Mesendoderm (in vitro differentiated cells): ENCODE measurements at regions not wholly inside any gene's neighbourhood (a gene's known extent, or its start where the extent isn't known, plus 50 kb on each side); places are given as distances from the start of the nearest gene placed in this dataset.

Experiments
- DNase-seq: peaks from one replicate; pipeline ENCODE4 v3.0.0; 2013
- H2AK5ac ChIP-seq: 2 replicates; pipeline ENCODE4 v1.6.1; 2013; ENCODE audit warnings: low read length, inconsistent platforms
- H2BK120ac ChIP-seq: 2 replicates; pipeline ENCODE4 v1.6.1; 2013; ENCODE audit warnings: low read depth, mild to moderate bottlenecking, low read length, moderate library complexity, mixed read lengths
- H2BK15ac ChIP-seq: replicated peaks from 2 replicates; pipeline ENCODE4 v1.6.1; 2013; ENCODE audit warnings: low read depth, mild to moderate bottlenecking, moderate library complexity
- H2BK5ac ChIP-seq: 2 replicates; pipeline ENCODE4 v1.6.1; 2013; ENCODE audit warnings: low read length, inconsistent platforms
- H3K18ac ChIP-seq: 2 replicates; pipeline ENCODE4 v1.6.1; 2013; ENCODE audit warnings: mild to moderate bottlenecking, low read length, mixed read lengths
- H3K23ac ChIP-seq: one replicate; pipeline ENCODE4 v1.6.1; 2013; ENCODE audit warnings: low read length
- H3K27ac ChIP-seq: 2 replicates; pipeline ENCODE4 v1.5.1; 2013; ENCODE audit warnings: low read depth, mild to moderate bottlenecking, inconsistent platforms, low read length, moderate library complexity
- H3K27me3 ChIP-seq: 2 replicates; pipeline ENCODE4 v1.6.1; 2013; ENCODE audit warnings: low read length, control low read depth, mild to moderate bottlenecking, inconsistent platforms; ENCODE audit not compliant: insufficient read depth, poor library complexity
- H3K36me3 ChIP-seq: 2 replicates; pipeline ENCODE4 v1.6.1; 2013; ENCODE audit warnings: low read length, inconsistent platforms; ENCODE audit not compliant: control insufficient read depth, insufficient read depth
- H3K4ac ChIP-seq: one replicate; pipeline ENCODE4 v1.6.1; 2013; ENCODE audit warnings: low read depth, mild to moderate bottlenecking, low read length, moderate library complexity
- H3K4me1 ChIP-seq: 2 replicates; pipeline ENCODE4 v1.6.1; 2013; ENCODE audit warnings: low read depth, low read length, inconsistent platforms; ENCODE audit not compliant: control insufficient read depth
- H3K4me2 ChIP-seq: 2 replicates; pipeline ENCODE4 v1.6.1; 2013; ENCODE audit warnings: low read length
- H3K4me3 ChIP-seq: 2 replicates; pipeline ENCODE4 v1.5.1; 2013; ENCODE audit warnings: mild to moderate bottlenecking, low read length
- H3K56ac ChIP-seq: one replicate; pipeline ENCODE4 v1.6.1; 2013; ENCODE audit warnings: low read length
- H3K79me1 ChIP-seq: 2 replicates; pipeline ENCODE4 v1.6.1; 2013; ENCODE audit warnings: low read length, inconsistent platforms
- H3K79me2 ChIP-seq: 2 replicates; pipeline ENCODE4 v1.6.1; 2013; ENCODE audit warnings: mild to moderate bottlenecking, low read length; ENCODE audit not compliant: control insufficient read depth, insufficient read depth
- H3K9ac ChIP-seq: 2 replicates; pipeline ENCODE4 v1.6.1; 2013; ENCODE audit warnings: low read length, inconsistent platforms
- H4K5ac ChIP-seq: one replicate; pipeline ENCODE4 v1.6.1; 2013; ENCODE audit warnings: low read length
- H4K8ac ChIP-seq: one replicate; pipeline ENCODE4 v1.6.1; 2013; ENCODE audit warnings: low read depth, mild to moderate bottlenecking, control low read depth, low read length, moderate library complexity
- WGBS: extraction: QIAGEN DNeasy Blood & Tissue Kit; methylation state at CpG from one replicate; pipeline ENCODE4 v1.1.7; 2013; ENCODE audit warnings: low lambda C conversion rate, missing lambda C conversion rate; ENCODE audit not compliant: insufficient coverage; ENCODE audit errors: extremely low coverage; 5-methylcytosine and 5-hydroxymethylcytosine counted together

GRCh38 chr10:24097751-24098207, 111.2 kb upstream of the KIAA1217 start:
- no peak overlapping the region for H3K18ac ChIP-seq
- H2BK120ac ChIP-seq, result no peak overlapping the region
- H3K79me2 ChIP-seq, result no peaks in the 10 kb centered on the region
- H3K4me3 ChIP-seq, result no peak overlapping the region
- H3K79me1 ChIP-seq, result no peaks in the 10 kb centered on the region
- no peaks in the 10 kb centered on the region for H3K36me3 ChIP-seq
- no peak overlapping the region for H4K8ac ChIP-seq
- no peak overlapping the region for H3K4me2 ChIP-seq
- H2BK5ac ChIP-seq, result no peak overlapping the region
- no peaks in the 10 kb centered on the region for H3K27me3 ChIP-seq
- H2AK5ac ChIP-seq, result no peak overlapping the region
- no peak overlapping the region for H3K4ac ChIP-seq
- no peak overlapping the region for H3K9ac ChIP-seq
- DNase-seq, result peak; percentile 70
- WGBS, result no CpG with 5 or more reads among the region's 7 CpGs
- H3K56ac ChIP-seq, result peak overlapping the region; percentile 30
- no peak overlapping the region for H3K27ac ChIP-seq
- H3K4me1 ChIP-seq, result peaks cover 4% of the 10 kb centered on the region
- no peak overlapping the region for H4K5ac ChIP-seq
- no peak overlapping the region for H3K23ac ChIP-seq
- no peak overlapping the region for H2BK15ac ChIP-seq

DNA sequence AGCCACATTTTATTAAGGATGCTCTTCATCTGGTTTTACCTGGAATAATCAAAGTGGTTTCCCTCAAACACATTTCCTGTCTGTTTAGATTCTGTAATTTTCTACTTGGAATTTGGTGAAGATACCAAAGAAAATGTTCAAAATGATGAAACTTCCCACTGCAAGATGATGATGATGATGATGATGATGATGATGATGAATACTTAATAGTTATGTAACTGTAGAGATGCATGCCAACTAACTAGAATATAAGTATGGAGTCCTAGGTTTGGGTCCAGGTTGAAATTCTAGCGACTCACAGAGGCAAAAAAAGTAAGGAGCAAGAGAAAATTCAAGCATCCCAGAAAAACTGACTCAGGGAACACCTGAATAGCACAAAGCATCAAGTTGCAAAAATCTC, 104.0 kb upstream of the KIAA1217 start:
- Histone ChIP-seq H3K79me2 (no peaks in the 10 kb centered on the region), H3K27ac (no peak overlapping the region), H3K4me2 (no peak overlapping the region), H3K4me3 (no peak overlapping the region), H3K4ac (no peak overlapping the region), H3K79me1 (no peaks in the 10 kb centered on the region), H2BK5ac (no peak overlapping the region), H3K23ac (no peak overlapping the region), H2BK120ac (no peak overlapping the region), H3K18ac (no peak overlapping the region), H3K9ac (no peak overlapping the region), H2BK15ac (no peak overlapping the region), H3K56ac (no peak overlapping the region), H4K8ac (no peak overlapping the region), H3K27me3 (no peaks in the 10 kb centered on the region), H4K5ac (no peak overlapping the region), H2AK5ac (no peak overlapping the region), H3K36me3 (no peaks in the 10 kb centered on the region), H3K4me1 (no peaks in the 10 kb centered on the region)
- no CpG with 5 or more reads among the region's 1 CpG for WGBS
- DNase-seq, result no peak

DNA sequence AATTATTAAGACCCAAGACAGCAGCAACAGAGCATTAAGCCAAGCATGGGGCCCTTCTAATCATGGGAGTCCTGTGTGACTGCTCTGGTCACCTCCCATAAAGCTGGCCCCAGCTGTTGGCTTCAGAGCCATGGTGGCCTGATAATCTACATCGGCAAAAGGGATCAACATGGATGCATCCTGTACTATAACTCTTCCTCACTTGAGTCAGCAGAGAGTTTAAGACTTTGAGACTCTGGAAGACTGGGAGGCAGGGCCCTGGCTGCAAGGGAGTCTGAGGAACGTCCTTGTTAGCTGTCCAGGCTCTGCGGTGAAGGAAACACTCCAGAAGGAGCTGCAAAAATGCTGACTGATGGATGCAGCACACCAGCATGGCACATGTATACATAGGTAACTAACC, 95.0 kb upstream of the KIAA1217 start:
- Histone ChIP-seq H3K9ac (no peak overlapping the region), H4K8ac (no peak overlapping the region), H3K36me3 (no peaks in the 10 kb centered on the region), H2AK5ac (no peak overlapping the region), H2BK120ac (no peak overlapping the region), H3K56ac (no peak overlapping the region), H3K4ac (no peak overlapping the region), H3K27ac (no peak overlapping the region), H2BK5ac (no peak overlapping the region), H3K4me2 (no peak overlapping the region), H4K5ac (no peak overlapping the region), H3K4me3 (no peak overlapping the region), H3K4me1 (peaks cover 3% of the 10 kb centered on the region), H2BK15ac (no peak overlapping the region), H3K23ac (no peak overlapping the region), H3K27me3 (no peaks in the 10 kb centered on the region), H3K79me2 (no peaks in the 10 kb centered on the region), H3K18ac (no peak overlapping the region), H3K79me1 (no peaks in the 10 kb centered on the region)
- DNase-seq, result no peak
- no CpG with 5 or more reads among the region's 3 CpGs for WGBS

GRCh38 chr10:24114556-24114955, 94.4 kb upstream of the KIAA1217 start:
- no peak overlapping the region for H2BK5ac ChIP-seq
- H3K4me1 ChIP-seq, result peaks cover 3% of the 10 kb centered on the region
- no peak overlapping the region for H3K18ac ChIP-seq
- H3K23ac ChIP-seq, result no peak overlapping the region
- H3K79me1 ChIP-seq, result no peaks in the 10 kb centered on the region
- H2BK15ac ChIP-seq, result no peak overlapping the region
- no CpG with 5 or more reads among the region's 3 CpGs for WGBS
- no peak overlapping the region for H3K4me2 ChIP-seq
- H2BK120ac ChIP-seq, result no peak overlapping the region
- no peak overlapping the region for H3K27ac ChIP-seq
- no peak overlapping the region for H3K56ac ChIP-seq
- no peaks in the 10 kb centered on the region for H3K36me3 ChIP-seq
- H3K4me3 ChIP-seq, result no peak overlapping the region
- no peaks in the 10 kb centered on the region for H3K79me2 ChIP-seq
- no peak overlapping the region for H4K8ac ChIP-seq
- DNase-seq, result peak; percentile 50
- H4K5ac ChIP-seq, result no peak overlapping the region
- H3K9ac ChIP-seq, result no peak overlapping the region
- no peaks in the 10 kb centered on the region for H3K27me3 ChIP-seq
- H2AK5ac ChIP-seq, result no peak overlapping the region
- H3K4ac ChIP-seq, result no peak overlapping the region

- Histone ChIP-seq H3K4me3 (no peak overlapping the region), H3K27ac (peak overlapping the region; percentile 13), H3K79me2 (no peaks in the 10 kb centered on the region), H3K4ac (no peak overlapping the region), H2BK120ac (no peak overlapping the region), H3K79me1 (no peaks in the 10 kb centered on the region), H2BK5ac (no peak overlapping the region), H4K8ac (no peak overlapping the region), H3K27me3 (no peaks in the 10 kb centered on the region), H4K5ac (peak overlapping the region; percentile 68), H2AK5ac (no peak overlapping the region), H3K18ac (no peak overlapping the region), H3K36me3 (no peaks in the 10 kb centered on the region), H3K23ac (no peak overlapping the region), H3K4me2 (no peak overlapping the region), H3K9ac (no peak overlapping the region), H3K56ac (no peak overlapping the region), H3K4me1 (peaks cover 3% of the 10 kb centered on the region), H2BK15ac (no peak overlapping the region)
- DNase-seq, result no peak
- WGBS, result no CpG with 5 or more reads among the region's 1 CpG
These were observed 93.5 kb upstream of the KIAA1217 start for GRCh38 chr10:24115403-24115802.

DNA sequence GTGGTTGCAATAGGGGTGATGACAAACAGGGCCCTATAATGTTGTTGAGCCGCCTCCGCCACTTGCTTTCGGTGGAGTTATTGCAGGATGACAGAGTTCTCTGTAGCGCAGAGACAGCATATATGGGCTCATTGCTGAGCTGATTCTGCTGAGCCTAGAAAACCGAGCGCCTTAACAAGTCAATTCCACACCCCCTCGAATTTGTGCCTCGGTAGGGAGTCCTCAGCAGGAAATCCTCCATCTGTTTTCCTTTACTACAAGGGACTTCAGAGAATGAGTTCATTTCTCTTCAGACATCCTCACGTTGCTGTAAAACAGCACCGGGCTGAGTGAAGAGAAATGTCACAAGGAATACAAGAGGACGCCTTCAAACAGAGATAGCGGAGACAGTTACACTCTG, 90.7 kb upstream of the KIAA1217 start:
- no peak overlapping the region for H4K8ac ChIP-seq
- no peak overlapping the region for H2BK120ac ChIP-seq
- H2AK5ac ChIP-seq, result no peak overlapping the region
- no peak overlapping the region for H3K27ac ChIP-seq
- H3K27me3 ChIP-seq, result no peaks in the 10 kb centered on the region
- H2BK5ac ChIP-seq, result no peak overlapping the region
- H4K5ac ChIP-seq, result no peak overlapping the region
- H3K56ac ChIP-seq, result no peak overlapping the region
- no peaks in the 10 kb centered on the region for H3K36me3 ChIP-seq
- no peaks in the 10 kb centered on the region for H3K79me1 ChIP-seq
- H3K4me2 ChIP-seq, result no peak overlapping the region
- H3K18ac ChIP-seq, result no peak overlapping the region
- H3K79me2 ChIP-seq, result no peaks in the 10 kb centered on the region
- DNase-seq, result peak; percentile 66
- no peak overlapping the region for H3K4me3 ChIP-seq
- H3K23ac ChIP-seq, result no peak overlapping the region
- H2BK15ac ChIP-seq, result no peak overlapping the region
- no peak overlapping the region for H3K4ac ChIP-seq
- no CpG with 5 or more reads among the region's 12 CpGs for WGBS
- no peak overlapping the region for H3K9ac ChIP-seq
- H3K4me1 ChIP-seq, result peaks cover 3% of the 10 kb centered on the region
